ENCODE measurements at regions not wholly inside any gene's neighbourhood (a gene's known extent, or its start where the extent isn't known, plus 50 kb on each side); places are given as distances from the start of the nearest gene placed in this dataset.

DNA sequence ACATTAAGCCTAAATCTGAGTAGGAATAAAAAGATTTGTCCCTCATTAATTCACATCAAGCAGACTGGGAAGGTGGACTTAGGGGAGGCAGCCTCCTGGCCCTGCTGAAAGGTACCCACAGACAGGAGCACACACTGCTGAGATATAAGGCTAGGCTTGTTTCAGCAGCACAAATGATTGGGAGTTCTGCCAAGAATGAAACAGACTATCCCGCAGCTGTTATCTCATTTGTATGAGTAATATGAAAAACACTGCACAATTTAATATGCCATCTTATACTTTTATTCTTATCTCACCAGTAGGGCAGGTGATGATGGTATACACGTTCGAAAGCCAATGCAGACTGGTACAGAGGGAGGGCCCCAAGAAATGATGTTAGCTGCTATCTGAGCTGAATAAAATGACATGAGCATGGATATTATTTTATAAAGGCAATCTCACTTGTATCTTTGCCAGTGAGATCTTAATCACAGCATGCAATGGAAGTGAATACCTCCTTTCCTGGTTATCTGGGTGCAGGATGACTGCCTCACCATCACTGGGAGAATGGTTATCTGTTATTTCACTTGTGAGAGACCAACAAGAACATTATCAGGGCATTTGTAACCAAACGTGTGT is 258.7 kb upstream of the PPP2R3A start:
- TF ChIP-seq, protein P1, sequence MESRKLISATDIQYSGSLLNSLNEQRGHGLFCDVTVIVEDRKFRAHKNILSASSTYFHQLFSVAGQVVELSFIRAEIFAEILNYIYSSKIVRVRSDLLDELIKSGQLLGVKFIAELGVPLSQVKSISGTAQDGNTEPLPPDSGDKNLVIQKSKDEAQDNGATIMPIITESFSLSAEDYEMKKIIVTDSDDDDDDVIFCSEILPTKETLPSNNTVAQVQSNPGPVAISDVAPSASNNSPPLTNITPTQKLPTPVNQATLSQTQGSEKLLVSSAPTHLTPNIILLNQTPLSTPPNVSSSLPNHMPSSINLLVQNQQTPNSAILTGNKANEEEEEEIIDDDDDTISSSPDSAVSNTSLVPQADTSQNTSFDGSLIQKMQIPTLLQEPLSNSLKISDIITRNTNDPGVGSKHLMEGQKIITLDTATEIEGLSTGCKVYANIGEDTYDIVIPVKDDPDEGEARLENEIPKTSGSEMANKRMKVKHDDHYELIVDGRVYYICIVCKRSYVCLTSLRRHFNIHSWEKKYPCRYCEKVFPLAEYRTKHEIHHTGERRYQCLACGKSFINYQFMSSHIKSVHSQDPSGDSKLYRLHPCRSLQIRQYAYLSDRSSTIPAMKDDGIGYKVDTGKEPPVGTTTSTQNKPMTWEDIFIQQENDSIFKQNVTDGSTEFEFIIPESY (IDR thresholded peaks at IDR 0.05) = no peak
- TF ChIP-seq, protein P2, sequence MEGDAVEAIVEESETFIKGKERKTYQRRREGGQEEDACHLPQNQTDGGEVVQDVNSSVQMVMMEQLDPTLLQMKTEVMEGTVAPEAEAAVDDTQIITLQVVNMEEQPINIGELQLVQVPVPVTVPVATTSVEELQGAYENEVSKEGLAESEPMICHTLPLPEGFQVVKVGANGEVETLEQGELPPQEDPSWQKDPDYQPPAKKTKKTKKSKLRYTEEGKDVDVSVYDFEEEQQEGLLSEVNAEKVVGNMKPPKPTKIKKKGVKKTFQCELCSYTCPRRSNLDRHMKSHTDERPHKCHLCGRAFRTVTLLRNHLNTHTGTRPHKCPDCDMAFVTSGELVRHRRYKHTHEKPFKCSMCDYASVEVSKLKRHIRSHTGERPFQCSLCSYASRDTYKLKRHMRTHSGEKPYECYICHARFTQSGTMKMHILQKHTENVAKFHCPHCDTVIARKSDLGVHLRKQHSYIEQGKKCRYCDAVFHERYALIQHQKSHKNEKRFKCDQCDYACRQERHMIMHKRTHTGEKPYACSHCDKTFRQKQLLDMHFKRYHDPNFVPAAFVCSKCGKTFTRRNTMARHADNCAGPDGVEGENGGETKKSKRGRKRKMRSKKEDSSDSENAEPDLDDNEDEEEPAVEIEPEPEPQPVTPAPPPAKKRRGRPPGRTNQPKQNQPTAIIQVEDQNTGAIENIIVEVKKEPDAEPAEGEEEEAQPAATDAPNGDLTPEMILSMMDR (IDR thresholded peaks at IDR 0.05; ENCODE audit: low read depth, low read length, missing input control) = no peak
- TF ChIP-seq YY1 (IDR thresholded peaks at IDR 0.05) = no peak
- TF ChIP-seq, protein P3, sequence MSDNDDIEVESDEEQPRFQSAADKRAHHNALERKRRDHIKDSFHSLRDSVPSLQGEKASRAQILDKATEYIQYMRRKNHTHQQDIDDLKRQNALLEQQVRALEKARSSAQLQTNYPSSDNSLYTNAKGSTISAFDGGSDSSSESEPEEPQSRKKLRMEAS (IDR thresholded peaks at IDR 0.05) = no peak
- no peak for TF ChIP-seq NR2F2 (IDR thresholded peaks at IDR 0.05)
- TF ChIP-seq, protein P4, sequence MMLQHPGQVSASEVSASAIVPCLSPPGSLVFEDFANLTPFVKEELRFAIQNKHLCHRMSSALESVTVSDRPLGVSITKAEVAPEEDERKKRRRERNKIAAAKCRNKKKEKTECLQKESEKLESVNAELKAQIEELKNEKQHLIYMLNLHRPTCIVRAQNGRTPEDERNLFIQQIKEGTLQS (IDR thresholded peaks at IDR 0.05) = no peak

All from liver (tissue), 3 donors.